H9 (cell line): ENCODE measurements at regions not wholly inside any gene's neighbourhood (a gene's known extent, or its start where the extent isn't known, plus 50 kb on each side); places are given as distances from the start of the nearest gene placed in this dataset.

Source experiments
- DNase-seq: peaks from one replicate; pipeline ENCODE4 v3.0.0-alpha.2; 2017
- H2AFZ ChIP-seq: one replicate; pipeline ENCODE4 v1.6.1; 2013; ENCODE audit warnings: mild to moderate bottlenecking, low read length, control low read depth, moderate library complexity
- H2AK5ac ChIP-seq: 2 replicates; pipeline ENCODE4 v1.6.1; 2013; ENCODE audit warnings: low read length, control low read depth, mixed read lengths; ENCODE audit not compliant: insufficient read length
- H2BK120ac ChIP-seq: one replicate; pipeline ENCODE4 v1.6.1; 2013; ENCODE audit warnings: low read depth, mild to moderate bottlenecking, low read length, control low read depth, inconsistent platforms; ENCODE audit not compliant: poor library complexity, severe bottlenecking
- H2BK12ac ChIP-seq: 2 replicates; pipeline ENCODE4 v1.6.1; 2013; ENCODE audit warnings: low read length, control low read depth, mixed read lengths, low read depth; ENCODE audit not compliant: insufficient read length
- H2BK15ac ChIP-seq: 2 replicates; pipeline ENCODE4 v1.6.1; 2013; ENCODE audit warnings: low read depth, low read length, control low read depth
- H2BK20ac ChIP-seq: one replicate; pipeline ENCODE4 v1.6.1; 2013; ENCODE audit warnings: low read depth, mild to moderate bottlenecking, low read length, control low read depth, inconsistent platforms; ENCODE audit not compliant: poor library complexity, severe bottlenecking
- H2BK5ac ChIP-seq: 2 replicates; pipeline ENCODE4 v1.6.1; 2013; ENCODE audit warnings: low read length, control low read depth, mixed read lengths; ENCODE audit not compliant: insufficient read length
- H3K14ac ChIP-seq: 2 replicates; pipeline ENCODE4 v1.6.1; 2013; ENCODE audit warnings: low read length, control low read depth; ENCODE audit not compliant: insufficient read depth
- H3K18ac ChIP-seq: 2 replicates; pipeline ENCODE4 v1.6.1; 2013; ENCODE audit warnings: low read depth, mild to moderate bottlenecking, mixed read lengths, low read length, control low read depth; ENCODE audit not compliant: insufficient read length
- H3K23ac ChIP-seq: 2 replicates; pipeline ENCODE4 v1.6.1; 2013; ENCODE audit warnings: low read length, control low read depth, mixed read lengths, low read depth; ENCODE audit not compliant: insufficient read length
- H3K23me2 ChIP-seq: 2 replicates; pipeline ENCODE4 v1.6.1; 2013; ENCODE audit warnings: low read depth, mild to moderate bottlenecking, mixed read lengths, low read length, control low read depth; ENCODE audit not compliant: insufficient read length, poor library complexity, severe bottlenecking
- H3K27ac ChIP-seq: 2 replicates; pipeline ENCODE4 v1.5.1; 2013; ENCODE audit warnings: low read length, control low read depth, mixed read lengths, low read depth; ENCODE audit not compliant: insufficient read length
- H3K27me3 ChIP-seq: 2 replicates; pipeline ENCODE4 v1.6.1; 2013; ENCODE audit warnings: low read length, control low read depth, inconsistent platforms; ENCODE audit not compliant: insufficient read depth
- H3K4ac ChIP-seq: 2 replicates; pipeline ENCODE4 v1.6.1; 2013; ENCODE audit warnings: low read depth, mild to moderate bottlenecking, control low read depth, inconsistent platforms, low read length, moderate library complexity
- H3K4me1 ChIP-seq: 2 replicates; pipeline ENCODE4 v1.6.1; 2013; ENCODE audit warnings: low read length, control low read depth, inconsistent platforms; ENCODE audit not compliant: insufficient read depth
- H3K4me2 ChIP-seq: 2 replicates; pipeline ENCODE4 v1.6.1; 2013; ENCODE audit warnings: low read length, control low read depth, mixed read lengths; ENCODE audit not compliant: insufficient read length, insufficient read depth
- H3K56ac ChIP-seq: 2 replicates; pipeline ENCODE4 v1.6.1; 2013; ENCODE audit warnings: low read depth, mild to moderate bottlenecking, mixed read lengths, low read length, control low read depth; ENCODE audit not compliant: insufficient read length
- H3K79me1 ChIP-seq: 2 replicates; pipeline ENCODE4 v1.6.1; 2013; ENCODE audit warnings: low read depth, mild to moderate bottlenecking, moderate library complexity, low read length, control low read depth, inconsistent platforms; ENCODE audit not compliant: insufficient read depth, poor library complexity, severe bottlenecking
- H3K79me2 ChIP-seq: 2 replicates; pipeline ENCODE4 v1.6.1; 2013; ENCODE audit warnings: low read length, control low read depth, inconsistent platforms; ENCODE audit not compliant: insufficient read depth
- H3K9ac ChIP-seq: 2 replicates; pipeline ENCODE4 v1.6.1; 2013; ENCODE audit warnings: low read length, control low read depth, mixed read lengths; ENCODE audit not compliant: insufficient read length; ENCODE audit errors: extremely low read depth
- H3K9me3 ChIP-seq: one replicate; pipeline ENCODE4 v1.6.1; 2013; ENCODE audit warnings: low read depth, low read length, inconsistent platforms; ENCODE audit not compliant: control insufficient read depth
- H3T11ph ChIP-seq: one replicate; pipeline ENCODE4 v1.6.1; 2013; ENCODE audit warnings: mild to moderate bottlenecking, low read length, control low read depth, inconsistent platforms
- H4K20me1 ChIP-seq: one replicate; pipeline ENCODE4 v1.6.1; 2013; ENCODE audit not compliant: control insufficient read depth, insufficient read length, insufficient read depth
- H4K5ac ChIP-seq: 2 replicates; pipeline ENCODE4 v1.6.1; 2013; ENCODE audit warnings: low read depth, mild to moderate bottlenecking, mixed read lengths, low read length, control low read depth; ENCODE audit not compliant: insufficient read length
- H4K8ac ChIP-seq: replicated peaks from 2 replicates; pipeline ENCODE4 v1.6.1; 2013; ENCODE audit warnings: low read length, control low read depth, mixed read lengths, low read depth; ENCODE audit not compliant: insufficient read length
- H4K91ac ChIP-seq: 2 replicates; pipeline ENCODE4 v1.6.1; 2013; ENCODE audit warnings: low read depth, mild to moderate bottlenecking, moderate library complexity, mixed read lengths, low read length, control low read depth; ENCODE audit not compliant: insufficient read length
- H3K27ac Mint-ChIP-seq, 3 experiments: 2 replicates in 2 of 3; 3 replicates in 1 of 3; pipeline ENCODE4 v1.8.0; 2020 to 2021; ENCODE audit warnings: mixed read lengths in 3 of 3, mild to moderate bottlenecking in 1 of 3, moderate library complexity in 1 of 3
- H3K27me3 Mint-ChIP-seq: 2 replicates; pipeline ENCODE4 v1.8.0; 2021; ENCODE audit warnings: low read depth, mild to moderate bottlenecking, moderate library complexity, mixed read lengths
- H3K36me3 Mint-ChIP-seq, 3 experiments: 2 replicates in 2 of 3; 3 replicates in 1 of 3; pipeline ENCODE4 v1.8.0; 2020 to 2021; ENCODE audit warnings: low read depth in 3 of 3, mixed read lengths in 3 of 3; ENCODE audit not compliant: insufficient read depth in 1 of 3
- H3K4me1 Mint-ChIP-seq, 2 experiments: 2 replicates each; pipeline ENCODE4 v1.8.0; 2020; ENCODE audit warnings: mixed read lengths in 2 of 2
- H3K4me3 Mint-ChIP-seq, 2 experiments: 2 replicates in 1 of 2; 3 replicates in 1 of 2; pipeline ENCODE4 v1.8.0; 2020 to 2021; ENCODE audit warnings: mild to moderate bottlenecking in 2 of 2, mixed read lengths in 2 of 2, moderate library complexity in 1 of 2
- H3K9me3 Mint-ChIP-seq, 2 experiments: 2 replicates in 1 of 2; 3 replicates in 1 of 2; pipeline ENCODE4 v1.8.0; 2020; ENCODE audit warnings: mild to moderate bottlenecking in 2 of 2, mixed read lengths in 2 of 2, moderate library complexity in 1 of 2
- CTCF ChIP-seq: fragments of 200-600 bp; sonication (generic); conservative IDR thresholded peaks from 3 replicates; pipeline ENCODE4 v1.8.0; 2021; ENCODE audit warnings: antibody characterized with exemption, mild to moderate bottlenecking
- WGBS: extraction: QIAGEN DNeasy Blood & Tissue Kit; methylation state at CpG from one replicate; pipeline ENCODE4 v1.1.7; 2013; ENCODE audit warnings: missing lambda C conversion rate, low lambda C conversion rate, mixed read lengths; ENCODE audit not compliant: insufficient read length; ENCODE audit errors: extremely low coverage; 5-methylcytosine and 5-hydroxymethylcytosine counted together

- peaks cover 61% of the 10 kb centered on the region for H3K27me3 Mint-ChIP-seq
Measured at GRCh38 chr2:160913323-160913722, 246.9 kb upstream of the TANK start.

More at GRCh38 chr2:160913323-160913722, 246.9 kb upstream of the TANK start:
- H4K5ac ChIP-seq = no peak overlapping the region
- H3K23me2 ChIP-seq = no peaks in the 10 kb centered on the region
- no peak overlapping the region for H4K8ac ChIP-seq
- Mint-ChIP-seq H3K4me3 (no peak overlapping the region), H3K9me3 (peaks cover 10 to 15% of the 10 kb centered on the region in 2 experiments), H3K36me3 (peaks cover 0 to 15% (median 2%) of the 10 kb centered on the region in 3 experiments; a peak in 5 of 7 replicates), H3K4me1 (peaks cover 5% of the 10 kb centered on the region in 2 experiments; a peak in 2 of 4 replicates), H3K27ac (no peak overlapping the region)
- H3K27me3 ChIP-seq = peaks cover 3% of the 10 kb centered on the region; the same call in 1 of the 2 replicates
- H3K4ac ChIP-seq = no peak overlapping the region
- H2BK12ac ChIP-seq = no peak overlapping the region
- no peak for TF ChIP-seq CTCF
- no peak overlapping the region for H3K18ac ChIP-seq
- no peaks in the 10 kb centered on the region for H3K9me3 ChIP-seq
- H4K20me1 ChIP-seq = no peaks in the 10 kb centered on the region
- H2AK5ac ChIP-seq = no peak overlapping the region
- H3K23ac ChIP-seq = no peak overlapping the region
- no peak overlapping the region for H3K9ac ChIP-seq
- H3K4me2 ChIP-seq = no peak overlapping the region
- H3K79me1 ChIP-seq = no peaks in the 10 kb centered on the region
- no peak overlapping the region for H2BK20ac ChIP-seq
- H3K14ac ChIP-seq = no peak overlapping the region
- H4K91ac ChIP-seq = no peak overlapping the region
- no peak overlapping the region for H3K27ac ChIP-seq
- no peaks in the 10 kb centered on the region for H3K4me1 ChIP-seq
- no peak overlapping the region for H2BK120ac ChIP-seq
- H2BK15ac ChIP-seq = no peak overlapping the region
- H3T11ph ChIP-seq = no peak overlapping the region
- no peak overlapping the region for H3K56ac ChIP-seq
- WGBS = no CpG with 5 or more reads among the region's 1 CpG
- no peak overlapping the region for H2AFZ ChIP-seq
- H3K79me2 ChIP-seq = no peaks in the 10 kb centered on the region
- no peak for DNase-seq
- H2BK5ac ChIP-seq = no peak overlapping the region
